HCT116 (cell line): ENCODE measurements at regions not wholly inside any gene's neighbourhood (a gene's known extent, or its start where the extent isn't known, plus 50 kb on each side); places are given as distances from the start of the nearest gene placed in this dataset.

Experiments
- ATAC-seq: fragments of 200-7000 bp; cut with Tn5 transposase; 2 replicates; pipeline ENCODE4 v1.9.1; 2020; ENCODE audit warnings: mild to moderate bottlenecking, moderate library complexity
- BruUV-seq: library from RNA; stranded (reverse); fragments of 400-500 nt; replicated peaks from 2 replicates; lab custom pipeline; 2021; lab: Mats Ljungman, UMichigan
- CTCF ChIA-PET: fragments of 300-600 bp; sonication (Branson Sonifier 250); formaldehyde crosslinking; loops from one replicate; lab custom pipeline; 2021; ENCODE audit warnings: antibody characterized with exemption; lab: Charles Lee
- POLR2A ChIA-PET: fragments of 300-600, 350-600 bp; sonication (Branson Sonifier 250); formaldehyde crosslinking; loops from one replicate; lab custom pipeline; 2021; ENCODE audit warnings: antibody characterized with exemption; lab: Charles Lee
- RAD21 ChIA-PET, 2 experiments: fragments of 300-600 bp; sonication (Branson Sonifier 250); formaldehyde crosslinking; loops; one replicate each; lab custom pipeline; 2023; ENCODE audit warnings: low total read pairs in 2 of 2; ENCODE audit not compliant: uncharacterized antibody in 2 of 2, unreplicated experiment in 2 of 2, low non-redundant PET in 1 of 2; lab: Charles Lee
- DNase-seq: peaks from one replicate; pipeline ENCODE4 v3.0.0-alpha.2; 2010; ENCODE audit warnings: low read depth, low spot score
- H2AFZ ChIP-seq: fragments of 200-600 bp; shearing (Covaris generic), sonication (generic); 2 replicates; pipeline ENCODE4 v1.6.1; 2017; ENCODE audit warnings: low read depth, mixed run types, mixed read lengths, antibody characterized with exemption, low read length; ENCODE audit not compliant: poor library complexity, severe bottlenecking
- H3K27ac ChIP-seq: 2 replicates; pipeline ENCODE4 v1.5.1; 2012; ENCODE audit warnings: low read depth, low read length
- H3K27me3 ChIP-seq: fragments of 200-600 bp; sonication (generic); 2 replicates; pipeline ENCODE4 v1.6.1; 2016; ENCODE audit warnings: mixed run types, low read length, mixed read lengths; ENCODE audit not compliant: insufficient read depth
- H3K36me3 ChIP-seq, 2 experiments: fragments of 200-500 bp in 1 of 2; fragments of 200-600 bp in 1 of 2; sonication (Bioruptor generic) in 1 of 2; sonication (generic) in 1 of 2; 2 replicates each; pipeline versions ENCODE4 v1.5.1 to v1.6.1; 2014 to 2016; ENCODE audit warnings: low read length in 2 of 2, inconsistent platforms in 1 of 2, mixed read lengths in 1 of 2, mixed run types in 1 of 2; ENCODE audit not compliant: insufficient read depth in 2 of 2, control insufficient read depth in 1 of 2
- H3K4me1 ChIP-seq, 2 experiments: fragments of 200-600 bp in 1 of 2; sonication (generic) in 1 of 2; 2 replicates each; pipeline versions ENCODE4 v1.5.1 to v1.6.1; 2012 to 2017; ENCODE audit warnings: low read length in 2 of 2, inconsistent platforms in 1 of 2, mild to moderate bottlenecking in 1 of 2, mixed read lengths in 1 of 2, mixed run types in 1 of 2, moderate library complexity in 1 of 2; ENCODE audit not compliant: insufficient read depth in 2 of 2, control insufficient read depth in 1 of 2
- H3K4me2 ChIP-seq: fragments of 200-600 bp; sonication (generic); 2 replicates; pipeline ENCODE4 v1.6.1; 2017; ENCODE audit warnings: mixed run types, low read length, mixed read lengths
- H3K4me3 ChIP-seq, 2 experiments: fragments of 200-600 bp in 1 of 2; sonication (generic) in 1 of 2; replicated peaks in 1 of 2; 2 replicates each; pipeline ENCODE4 v1.5.1; 2011 to 2016; ENCODE audit warnings: low read length in 2 of 2, control low read depth in 1 of 2, low read depth in 1 of 2, mild to moderate bottlenecking in 1 of 2, mixed read lengths in 1 of 2, mixed run types in 1 of 2
- H3K79me2 ChIP-seq: fragments of 200-600 bp; sonication (generic); 2 replicates; pipeline ENCODE4 v1.6.1; 2017; ENCODE audit warnings: mild to moderate bottlenecking, mixed run types, low read length, moderate library complexity, mixed read lengths; ENCODE audit not compliant: insufficient read depth
- H3K9ac ChIP-seq: fragments of 200-600 bp; sonication (generic); 2 replicates; pipeline ENCODE4 v1.6.1; 2016; ENCODE audit warnings: low read length, mixed read lengths
- H3K9me2 ChIP-seq: fragments of 200-600 bp; sonication (generic), shearing (Covaris generic); 2 replicates; pipeline ENCODE4 v1.6.1; 2017; ENCODE audit warnings: mixed run types, mild to moderate bottlenecking, moderate library complexity; ENCODE audit not compliant: insufficient read depth
- H3K9me3 ChIP-seq, 2 experiments: fragments of 200-500 bp in 1 of 2; fragments of 200-600 bp in 1 of 2; sonication (Bioruptor generic) in 1 of 2; sonication (generic) in 1 of 2; 2 replicates each; pipeline ENCODE4 v1.6.1; 2014 to 2017; ENCODE audit warnings: low read length in 2 of 2, mixed read lengths in 2 of 2, inconsistent platforms in 1 of 2, low read depth in 1 of 2, mild to moderate bottlenecking in 1 of 2, mixed run types in 1 of 2, moderate library complexity in 1 of 2; ENCODE audit not compliant: control insufficient read depth in 1 of 2, insufficient read depth in 1 of 2
- H4K20me1 ChIP-seq: fragments of 200-600 bp; sonication (generic), shearing (Covaris generic); 2 replicates; pipeline ENCODE4 v1.6.1; 2017; ENCODE audit warnings: mixed run types, mild to moderate bottlenecking, moderate library complexity; ENCODE audit not compliant: insufficient read depth
- CBX3 ChIP-seq: IDR thresholded peaks from 2 replicates; pipeline ENCODE4 v1.6.1; 2012; ENCODE audit warnings: low read depth
- EZH2 ChIP-seq: fragments of 200-600 bp; sonication (generic); IDR thresholded peaks from 2 replicates; pipeline ENCODE4 v1.6.1; 2017; ENCODE audit warnings: antibody characterized with exemption, mixed run types
- JUND ChIP-seq: IDR thresholded peaks from 2 replicates; pipeline ENCODE4 v1.6.1; 2012
- RAD21 ChIP-seq: IDR thresholded peaks from 2 replicates; pipeline ENCODE4 v1.6.1; 2012; ENCODE audit warnings: low read depth, mild to moderate bottlenecking
- SRF ChIP-seq: IDR thresholded peaks from 2 replicates; pipeline ENCODE4 v1.6.1; 2012; ENCODE audit warnings: low read depth
- ZFX ChIP-seq: fragments of 450-650 bp; IDR thresholded peaks from 2 replicates; pipeline ENCODE4 v1.6.1; 2017
- intact Hi-C: fragments of 100-400 bp; cut with micrococcal nuclease; formaldehyde crosslinking; loops from 2 replicates; pipeline ENCODE4 v1.10.0; 2022
- TF ChIP-seq, protein P1 (sequence below): IDR thresholded peaks from 2 replicates; pipeline ENCODE4 v1.6.1; 2012
- TF ChIP-seq, protein P2 (sequence below), 3 experiments: fragments of 200-600 bp in 1 of 3; sonication (generic) in 1 of 3; IDR thresholded peaks in 2 of 3; conservative IDR thresholded peaks in 1 of 3; 2 replicates each; pipeline ENCODE4 v1.5.1; 2012 to 2017; ENCODE audit warnings: low read depth in 2 of 3, low read length in 2 of 3, antibody characterized with exemption in 1 of 3, borderline replicate concordance in 1 of 3, control low read depth in 1 of 3, mild to moderate bottlenecking in 1 of 3, mixed read lengths in 1 of 3, mixed run types in 1 of 3, moderate library complexity in 1 of 3; ENCODE audit not compliant: insufficient read depth in 1 of 3

DNA sequence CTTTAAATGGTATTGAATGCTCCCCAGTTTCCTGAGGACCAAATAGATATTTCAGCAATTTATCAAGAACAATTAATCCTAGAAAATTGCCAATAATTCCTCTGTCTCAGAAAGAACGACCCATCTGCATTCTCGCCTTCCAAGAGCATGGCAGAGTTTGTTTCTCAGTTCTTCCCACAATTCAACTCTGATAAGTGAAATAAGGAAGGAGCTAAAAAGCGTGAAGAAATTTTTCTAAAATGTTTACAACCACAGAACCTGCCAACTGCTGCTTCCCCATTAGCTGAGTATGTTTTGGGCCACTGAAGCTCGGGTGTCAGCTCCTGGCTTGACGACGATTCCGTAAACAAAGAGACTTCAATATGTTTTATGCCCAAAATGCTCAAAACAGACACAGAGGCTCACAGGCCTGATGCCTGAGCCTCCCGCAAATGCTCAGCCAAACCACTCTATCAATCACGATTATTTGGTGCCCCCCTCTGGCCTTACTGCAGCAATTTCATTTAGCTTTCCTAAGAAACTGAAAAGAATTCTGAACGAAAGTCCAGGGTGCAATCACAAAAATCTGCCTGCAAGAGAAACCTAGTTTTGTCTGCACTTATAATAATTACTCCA, 259.2 kb upstream of the CCDC54 start:
- TF ChIP-seq ZFX (no peak), JUND (no peak), SRF (no peak), CBX3 (no peak), EZH2 (no peak), RAD21 (peak; percentile 80)
- TF ChIP-seq, protein P1, sequence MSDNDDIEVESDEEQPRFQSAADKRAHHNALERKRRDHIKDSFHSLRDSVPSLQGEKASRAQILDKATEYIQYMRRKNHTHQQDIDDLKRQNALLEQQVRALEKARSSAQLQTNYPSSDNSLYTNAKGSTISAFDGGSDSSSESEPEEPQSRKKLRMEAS, result no peak
- TF ChIP-seq, protein P2, sequence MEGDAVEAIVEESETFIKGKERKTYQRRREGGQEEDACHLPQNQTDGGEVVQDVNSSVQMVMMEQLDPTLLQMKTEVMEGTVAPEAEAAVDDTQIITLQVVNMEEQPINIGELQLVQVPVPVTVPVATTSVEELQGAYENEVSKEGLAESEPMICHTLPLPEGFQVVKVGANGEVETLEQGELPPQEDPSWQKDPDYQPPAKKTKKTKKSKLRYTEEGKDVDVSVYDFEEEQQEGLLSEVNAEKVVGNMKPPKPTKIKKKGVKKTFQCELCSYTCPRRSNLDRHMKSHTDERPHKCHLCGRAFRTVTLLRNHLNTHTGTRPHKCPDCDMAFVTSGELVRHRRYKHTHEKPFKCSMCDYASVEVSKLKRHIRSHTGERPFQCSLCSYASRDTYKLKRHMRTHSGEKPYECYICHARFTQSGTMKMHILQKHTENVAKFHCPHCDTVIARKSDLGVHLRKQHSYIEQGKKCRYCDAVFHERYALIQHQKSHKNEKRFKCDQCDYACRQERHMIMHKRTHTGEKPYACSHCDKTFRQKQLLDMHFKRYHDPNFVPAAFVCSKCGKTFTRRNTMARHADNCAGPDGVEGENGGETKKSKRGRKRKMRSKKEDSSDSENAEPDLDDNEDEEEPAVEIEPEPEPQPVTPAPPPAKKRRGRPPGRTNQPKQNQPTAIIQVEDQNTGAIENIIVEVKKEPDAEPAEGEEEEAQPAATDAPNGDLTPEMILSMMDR (IDR thresholded peaks at IDR 0.05 in 2 of 3, conservative IDR thresholded peaks at IDR 0.05 in 1 of 3; ENCODE audit: borderline replicate concordance in 1 of 3, insufficient read depth in 1 of 3, low read depth in 2 of 3, low read length in 2 of 3), result peak; percentile 46 to 80 (median 60); a peak in 5 of 6 replicates
- RAD21 ChIA-PET, result no interaction called here
- intact Hi-C loops, result loop anchor here (1.0 to 5.0 kb wide), 2 partner anchors 293 to 1431 kb away; no protein-coding TSS in a partner anchor
- peak overlapping the region; percentile 99 for H2AFZ ChIP-seq
- H3K27me3 ChIP-seq, result no peaks in the 10 kb centered on the region
- peaks cover 0 to 4% of the 10 kb centered on the region in 2 experiments; a peak in 1 of 4 replicates for H3K4me1 ChIP-seq
- DNase-seq, result peak; percentile 59
- H3K4me2 ChIP-seq, result peak overlapping the region; percentile 26
- POLR2A ChIA-PET, result no interaction called here
- H3K4me3 ChIP-seq, result no peak overlapping the region
- no peaks in the 10 kb centered on the region for H3K36me3 ChIP-seq
- no peak overlapping the region for H3K9ac ChIP-seq
- H3K9me2 ChIP-seq, result no peaks in the 10 kb centered on the region
- CTCF ChIA-PET, result interaction anchor here (0.6 to 1.7 kb wide), 8 partner anchors 9 to 545 kb away, joined by 3 to 7 read pairs (median 4); no protein-coding TSS in a partner anchor
- H3K79me2 ChIP-seq, result no peaks in the 10 kb centered on the region
- BruUV-seq, result no TSS peak
- no peak overlapping the region for H3K27ac ChIP-seq
- no peaks in the 10 kb centered on the region for H4K20me1 ChIP-seq
- ATAC-seq, result peak; percentile 88
- no peaks in the 10 kb centered on the region for H3K9me3 ChIP-seq
